K562 (cell line): ENCODE measurements at regions not wholly inside any gene's neighbourhood (a gene's known extent, or its start where the extent isn't known, plus 50 kb on each side); places are given as distances from the start of the nearest gene placed in this dataset.

Source experiments
- ATAC-seq: fragments of 200-7000 bp; cut with Tn5 transposase; 3 replicates; pipeline ENCODE4 v1.9.1; 2020; ENCODE audit warnings: moderate library complexity
- BruUV-seq: library from RNA; stranded (reverse); fragments of 400-500 nt; replicated peaks from 2 replicates; lab custom pipeline; 2021; lab: Mats Ljungman, UMichigan
- CTCF ChIA-PET: fragments of 300-600 bp; formaldehyde crosslinking; extraction: SDS; loops from one replicate; lab custom pipeline; 2021; ENCODE audit warnings: low intra/inter-chr PET ratio; lab: Yijun Ruan, JAX
- POLR2A ChIA-PET: fragments of 300-600, 350-650 bp; sonication (Branson Sonifier 250); formaldehyde crosslinking; extraction: SDS; loops from one replicate; lab custom pipeline; 2021; ENCODE audit warnings: antibody characterized with exemption, inconsistent platforms; lab: Yijun Ruan, JAX
- DNase-seq, 4 experiments: peaks; one replicate each; pipeline versions ENCODE4 v3.0.0 to v3.0.0-alpha.2; 2011 to 2018; ENCODE audit warnings: low spot score in 3 of 4, mixed read lengths in 3 of 4; ENCODE audit errors: extremely low read depth in 1 of 4
- FAIRE-seq: peaks from 2 replicates; lab custom pipeline; 2011; peaks lifted over from hg19 to GRCh38; lab: Jason Lieb, UNC
- H2AFZ ChIP-seq: 2 replicates; pipeline ENCODE4 v1.6.0; 2011; ENCODE audit warnings: low read depth, low read length, control low read depth, inconsistent platforms
- H3K27ac ChIP-seq: fragments of 200-600 bp; 3 replicates; pipeline ENCODE4 v1.8.0; 2011; ENCODE audit warnings: low read depth, mild to moderate bottlenecking, control low read depth, inconsistent platforms, low read length, moderate library complexity, mixed read lengths; ENCODE audit errors: extremely low read depth
- H3K27me3 ChIP-seq, 2 experiments: fragments of 300-600 bp in 1 of 2; 2 replicates in 1 of 2; 3 replicates in 1 of 2; pipeline versions ENCODE4 v1.6.0 to v1.8.0; 2011; ENCODE audit warnings: inconsistent platforms in 2 of 2, low read length in 2 of 2, mild to moderate bottlenecking in 1 of 2, mixed read lengths in 1 of 2, moderate library complexity in 1 of 2; ENCODE audit not compliant: control insufficient read depth in 2 of 2, insufficient read depth in 2 of 2
- H3K36me3 ChIP-seq: fragments of 300-600 bp; 3 replicates; pipeline ENCODE4 v1.8.0; 2011; ENCODE audit warnings: mild to moderate bottlenecking, low read length, inconsistent platforms; ENCODE audit not compliant: control insufficient read depth, insufficient read depth
- H3K4me1 ChIP-seq, 2 experiments: fragments of 200-600 bp in 1 of 2; replicated peaks in 1 of 2; 2 replicates in 1 of 2; 3 replicates in 1 of 2; pipeline versions ENCODE4 v1.5.1 to v1.8.0; 2011; ENCODE audit warnings: inconsistent platforms in 2 of 2, low read length in 2 of 2, mild to moderate bottlenecking in 1 of 2, mixed read lengths in 1 of 2, moderate library complexity in 1 of 2; ENCODE audit not compliant: control insufficient read depth in 2 of 2, insufficient read depth in 2 of 2
- H3K4me2 ChIP-seq: 2 replicates; pipeline ENCODE4 v1.6.1; 2011; ENCODE audit warnings: low read length, control low read depth, inconsistent platforms, mixed read lengths; ENCODE audit not compliant: insufficient read depth
- H3K4me3 ChIP-seq: fragments of 200-600 bp; sonication (generic), shearing (Covaris generic); 2 replicates; pipeline ENCODE4 v1.5.1; 2016; ENCODE audit warnings: control low read depth, inconsistent platforms
- H3K79me2 ChIP-seq: fragments of 200-600 bp; 3 replicates; pipeline ENCODE4 v1.8.0; 2011; ENCODE audit warnings: low read length, inconsistent platforms; ENCODE audit not compliant: control insufficient read depth, insufficient read depth
- H3K9ac ChIP-seq, 2 experiments: 2 replicates each; pipeline versions ENCODE4 v1.6.0 to v1.6.1; 2011; ENCODE audit warnings: low read depth in 2 of 2, low read length in 2 of 2, control low read depth in 1 of 2, inconsistent platforms in 1 of 2, mild to moderate bottlenecking in 1 of 2, mixed read lengths in 1 of 2; ENCODE audit not compliant: insufficient read depth in 1 of 2
- H3K9me1 ChIP-seq: one replicate; pipeline ENCODE4 v1.6.0; 2011; ENCODE audit warnings: inconsistent platforms, mild to moderate bottlenecking, low read length, moderate library complexity; ENCODE audit not compliant: control insufficient read depth, insufficient read depth
- H3K9me3 ChIP-seq: replicated peaks from 2 replicates; pipeline ENCODE4 v1.5.1; 2011; ENCODE audit warnings: low read depth, low read length, inconsistent platforms; ENCODE audit not compliant: control insufficient read depth, insufficient read depth
- H4K20me1 ChIP-seq: replicated peaks from 2 replicates; pipeline ENCODE4 v1.6.1; 2011; ENCODE audit warnings: low read length, inconsistent platforms, mixed read lengths; ENCODE audit not compliant: control insufficient read depth, insufficient read depth
- BHLHE40 ChIP-seq: IDR thresholded peaks from 2 replicates; pipeline ENCODE4 v1.6.1; 2011; ENCODE audit warnings: low read length, improper control_type of control experiment
- DEAF1 ChIP-seq: fragments of 450-650 bp; formaldehyde crosslinking; IDR thresholded peaks from 2 replicates; pipeline ENCODE4 v1.4.0; 2020; ENCODE audit warnings: mild to moderate bottlenecking, moderate library complexity
- ESRRA ChIP-seq: fragments of 450-650 bp; IDR thresholded peaks from 2 replicates; pipeline ENCODE4 v1.6.1; 2014; ENCODE audit warnings: low read depth, mild to moderate bottlenecking, moderate library complexity, borderline replicate concordance
- ESRRB ChIP-seq: fragments of 250-450 bp; sonication (Bioruptor Pico); IDR thresholded peaks from 2 replicates; pipeline ENCODE4 v1.5.0; 2020; ENCODE audit warnings: mild to moderate bottlenecking, moderate library complexity, borderline replicate concordance
- MXI1 ChIP-seq: IDR thresholded peaks from 2 replicates; pipeline ENCODE4 v1.6.1; 2011; ENCODE audit warnings: low read depth, mild to moderate bottlenecking, improper control_type of control experiment, low read length
- RCOR1 ChIP-seq, 2 experiments: IDR thresholded peaks; 2 replicates each; pipeline ENCODE4 v1.6.1; 2012; ENCODE audit warnings: low read depth in 2 of 2, low read length in 2 of 2, borderline replicate concordance in 1 of 2, improper control_type of control experiment in 1 of 2
- SIN3A ChIP-seq, 2 experiments: fragments of 150-350 bp in 1 of 2; IDR thresholded peaks; 2 replicates each; pipeline ENCODE4 v1.6.1; 2011 to 2016; ENCODE audit warnings: borderline replicate concordance in 2 of 2, low read depth in 2 of 2, low read length in 2 of 2, mild to moderate bottlenecking in 2 of 2, moderate library complexity in 2 of 2; ENCODE audit not compliant: control insufficient read depth in 1 of 2
- SMAD3 ChIP-seq: fragments of 450-650 bp; formaldehyde crosslinking; conservative IDR thresholded peaks from 2 replicates; pipeline ENCODE4 v1.4.0; 2020; ENCODE audit warnings: mild to moderate bottlenecking
- SMARCA5 ChIP-seq: fragments of 450-650 bp; IDR thresholded peaks from 2 replicates; pipeline ENCODE4 v1.6.1; 2016
- TCF15 ChIP-seq: fragments of 250-450 bp; sonication (Bioruptor Pico); IDR thresholded peaks from 2 replicates; pipeline ENCODE4 v1.8.0; 2022; ENCODE audit warnings: moderate library complexity, mild to moderate bottlenecking, inconsistent platforms
- THRAP3 ChIP-seq: fragments of 450-650 bp; IDR thresholded peaks from 2 replicates; pipeline ENCODE4 v1.6.1; 2016; ENCODE audit warnings: mild to moderate bottlenecking, inconsistent platforms, borderline replicate concordance
- ZNF212 ChIP-seq: fragments of 450-650 bp; formaldehyde crosslinking; IDR thresholded peaks from 2 replicates; pipeline ENCODE4 v1.4.0; 2020; ENCODE audit warnings: mild to moderate bottlenecking
- ZNF274 ChIP-seq: IDR thresholded peaks from 2 replicates; pipeline ENCODE4 v1.6.1; 2011; ENCODE audit warnings: low read depth, mild to moderate bottlenecking, low read length, moderate library complexity, borderline replicate concordance
- ZNF311 ChIP-seq: fragments of 250-450 bp; sonication (Bioruptor Pico); IDR thresholded peaks from 2 replicates; pipeline ENCODE4 v1.4.0; 2020; ENCODE audit warnings: mild to moderate bottlenecking, moderate library complexity
- ZNF583 ChIP-seq: fragments of 250-450 bp; sonication (Bioruptor Pico); IDR thresholded peaks from 2 replicates; pipeline ENCODE4 v1.4.0; 2020
- ZNF778 ChIP-seq: fragments of 450-650 bp; formaldehyde crosslinking; IDR thresholded peaks from 2 replicates; pipeline ENCODE4 v1.4.0; 2020; ENCODE audit warnings: mild to moderate bottlenecking, moderate library complexity
- ZNF780A ChIP-seq: fragments of 250-450 bp; sonication (Bioruptor Pico); IDR thresholded peaks from 2 replicates; pipeline ENCODE4 v1.5.0; 2021; ENCODE audit warnings: mild to moderate bottlenecking
- WGBS: fragments of 100-300 bp; shearing (Covaris generic); methylation state at CpG from one replicate; pipeline ENCODE4 v1.1.6; 2016; ENCODE audit warnings: low coverage, mixed read lengths; ENCODE audit not compliant: insufficient coverage; ENCODE audit errors: missing lambda C conversion rate; 5-methylcytosine and 5-hydroxymethylcytosine counted together
- in situ Hi-C: fragments of 300-500 bp; cut with MboI; formaldehyde crosslinking; loops from 4 replicates; pipeline ENCODE4 v1.15.0; 2018; ENCODE audit warnings: inconsistent platforms, mixed read lengths
- intact Hi-C: fragments of 100-400 bp; cut with micrococcal nuclease; formaldehyde crosslinking; loops from 2 replicates; pipeline ENCODE4 v1.14.2; 2022
- TF ChIP-seq, protein P1 (sequence below): sonication (generic); formaldehyde crosslinking; IDR thresholded peaks from 2 replicates; pipeline ENCODE4 v1.8.1; 2023; ENCODE audit warnings: mild to moderate bottlenecking, missing genetic modification reagents

DNA sequence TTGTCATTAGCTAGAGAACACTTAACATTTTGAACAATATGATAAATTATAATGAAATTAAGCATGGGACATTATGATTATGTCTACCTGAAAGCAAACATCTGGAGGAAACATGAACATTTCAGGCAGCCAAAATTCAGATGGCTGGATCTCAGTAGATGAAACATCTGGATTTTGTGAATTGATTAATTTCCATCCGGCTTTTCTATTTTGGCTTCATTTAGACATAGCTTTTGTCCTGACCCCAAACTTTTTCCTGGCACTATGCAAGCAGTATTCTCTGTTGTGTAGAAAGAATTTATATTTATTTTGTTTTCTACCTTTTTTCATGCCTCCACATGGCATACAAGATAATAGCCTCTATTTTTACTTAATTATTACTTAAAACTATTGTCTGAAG is 186.3 kb downstream of the OGFRL1 start (continued):
- no peak for TF ChIP-seq RCOR1 (IDR thresholded peaks at IDR 0.05; ENCODE audit: borderline replicate concordance in 1 of 2, low read depth in 2 of 2, low read length in 2 of 2)
- TF ChIP-seq, protein P1, sequence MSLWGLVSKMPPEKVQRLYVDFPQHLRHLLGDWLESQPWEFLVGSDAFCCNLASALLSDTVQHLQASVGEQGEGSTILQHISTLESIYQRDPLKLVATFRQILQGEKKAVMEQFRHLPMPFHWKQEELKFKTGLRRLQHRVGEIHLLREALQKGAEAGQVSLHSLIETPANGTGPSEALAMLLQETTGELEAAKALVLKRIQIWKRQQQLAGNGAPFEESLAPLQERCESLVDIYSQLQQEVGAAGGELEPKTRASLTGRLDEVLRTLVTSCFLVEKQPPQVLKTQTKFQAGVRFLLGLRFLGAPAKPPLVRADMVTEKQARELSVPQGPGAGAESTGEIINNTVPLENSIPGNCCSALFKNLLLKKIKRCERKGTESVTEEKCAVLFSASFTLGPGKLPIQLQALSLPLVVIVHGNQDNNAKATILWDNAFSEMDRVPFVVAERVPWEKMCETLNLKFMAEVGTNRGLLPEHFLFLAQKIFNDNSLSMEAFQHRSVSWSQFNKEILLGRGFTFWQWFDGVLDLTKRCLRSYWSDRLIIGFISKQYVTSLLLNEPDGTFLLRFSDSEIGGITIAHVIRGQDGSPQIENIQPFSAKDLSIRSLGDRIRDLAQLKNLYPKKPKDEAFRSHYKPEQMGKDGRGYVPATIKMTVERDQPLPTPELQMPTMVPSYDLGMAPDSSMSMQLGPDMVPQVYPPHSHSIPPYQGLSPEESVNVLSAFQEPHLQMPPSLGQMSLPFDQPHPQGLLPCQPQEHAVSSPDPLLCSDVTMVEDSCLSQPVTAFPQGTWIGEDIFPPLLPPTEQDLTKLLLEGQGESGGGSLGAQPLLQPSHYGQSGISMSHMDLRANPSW (CRISPR knock-in tag), result no peak
- TF ChIP-seq ESRRA, result no peak
- TF ChIP-seq SMAD3 (CRISPR knock-in tag), result no peak

DNA sequence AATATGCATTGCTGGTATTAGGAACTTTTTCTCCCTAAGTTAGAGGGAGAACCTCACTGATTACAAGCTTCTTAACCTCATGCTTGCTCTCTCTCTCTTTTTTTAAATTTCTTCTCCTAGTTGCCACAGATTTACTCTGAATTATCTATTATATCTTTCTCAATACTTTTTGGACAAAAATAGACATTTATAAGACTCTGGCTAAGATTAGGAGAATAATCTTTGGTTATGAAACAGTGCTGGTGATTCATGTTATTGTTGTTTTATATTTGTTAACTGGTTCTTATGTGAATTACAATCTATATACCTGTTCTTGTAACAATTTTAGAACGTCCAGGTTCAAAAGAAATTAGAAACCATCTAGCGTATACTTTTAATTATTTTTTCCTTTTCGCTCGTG is 187.8 kb downstream of the OGFRL1 start:
- no peak overlapping the region for H3K4me3 ChIP-seq
- intact Hi-C loops, result no loop called here
- BruUV-seq, result no TSS peak
- no peaks in the 10 kb centered on the region for H3K27me3 ChIP-seq
- no peaks in the 10 kb centered on the region for H3K79me2 ChIP-seq
- H3K9me1 ChIP-seq, result no peaks in the 10 kb centered on the region
- H3K9me3 ChIP-seq, result no peaks in the 10 kb centered on the region
- 0% methylated on average over 4 of the region's 4 CpGs for WGBS
- H4K20me1 ChIP-seq, result no peaks in the 10 kb centered on the region
- ChIA-PET CTCF (no interaction called here), POLR2A (no interaction called here)
- in situ Hi-C loops, result no loop called here
- H3K9ac ChIP-seq, result no peak overlapping the region
- H3K4me2 ChIP-seq, result no peak overlapping the region
- DNase-seq (no peak), ATAC-seq (no peak), FAIRE-seq (no peak)
- H2AFZ ChIP-seq, result no peak overlapping the region
- no peaks in the 10 kb centered on the region for H3K36me3 ChIP-seq
- H3K27ac ChIP-seq, result no peak overlapping the region
- H3K4me1 ChIP-seq, result no peaks in the 10 kb centered on the region
- TF ChIP-seq ZNF780A (no peak), THRAP3 (no peak), ESRRB (CRISPR knock-in tag) (no peak), BHLHE40 (no peak), ZNF778 (CRISPR knock-in tag) (no peak), DEAF1 (CRISPR knock-in tag) (no peak), SIN3A (IDR thresholded peaks at IDR 0.05; ENCODE audit: borderline replicate concordance in 2 of 2, control insufficient read depth in 1 of 2, low read depth in 2 of 2, low read length in 2 of 2) (no peak), ZNF311 (CRISPR knock-in tag) (no peak), TCF15 (CRISPR knock-in tag) (no peak), SMARCA5 (no peak), ZNF274 (no peak), MXI1 (no peak), ZNF212 (CRISPR knock-in tag) (no peak), ZNF583 (CRISPR knock-in tag) (no peak)
